Esophagus squamous epithelium (tissue), 4 donors: ENCODE measurements at regions not wholly inside any gene's neighbourhood (a gene's known extent, or its start where the extent isn't known, plus 50 kb on each side); places are given as distances from the start of the nearest gene placed in this dataset.

Source experiments
- CTCF ChIP-seq, 6 experiments: fragments of 450-650 bp in 4 of 6; fragments of 200-600 bp in 2 of 6; sonication (generic) in 2 of 6; IDR thresholded peaks; one replicate each; pipeline ENCODE4 v1.5.1; 2016 to 2019; ENCODE audit warnings: antibody characterized with exemption in 6 of 6, mild to moderate bottlenecking in 4 of 6, moderate library complexity in 4 of 6
- POLR2A ChIP-seq, 4 donors: fragments of 450-650 bp; IDR thresholded peaks; one replicate each; pipeline ENCODE4 v1.6.1; 2017; ENCODE audit warnings: antibody characterized with exemption in 4 of 4, mild to moderate bottlenecking in 4 of 4, moderate library complexity in 3 of 4

GRCh38 chr6:4488389-4488788 is 287.8 kb upstream of the CDYL start:
- TF ChIP-seq CTCF (IDR thresholded peaks at IDR 0.05) (no peak), POLR2A (IDR thresholded peaks at IDR 0.05) (no peak)
